Inferior parietal cortex (tissue), 1 donor: ENCODE measurements at regions not wholly inside any gene's neighbourhood (a gene's known extent, or its start where the extent isn't known, plus 50 kb on each side); places are given as distances from the start of the nearest gene placed in this dataset.
A peak's percentile ranks its signal among the peaks of the same experiment; 100 is the strongest.
"Not testable (repeated sequence)": the region's sequence is repeated elsewhere in the genome, so short reads cannot be mapped to it uniquely, and the experiment has no call there.

ENCODE experiments used
- DNase-seq: peaks from one replicate; pipeline ENCODE4 v3.0.0-alpha.2; 2016; ENCODE audit errors: extremely low spot score

- no peak for DNase-seq
These were observed 730.3 kb downstream of the ZNF385D start for GRCh38 chr3:21020681-21021080.

- no peak for DNase-seq
These were observed 731.0 kb downstream of the ZNF385D start for GRCh38 chr3:21020043-21020442.

DNA sequence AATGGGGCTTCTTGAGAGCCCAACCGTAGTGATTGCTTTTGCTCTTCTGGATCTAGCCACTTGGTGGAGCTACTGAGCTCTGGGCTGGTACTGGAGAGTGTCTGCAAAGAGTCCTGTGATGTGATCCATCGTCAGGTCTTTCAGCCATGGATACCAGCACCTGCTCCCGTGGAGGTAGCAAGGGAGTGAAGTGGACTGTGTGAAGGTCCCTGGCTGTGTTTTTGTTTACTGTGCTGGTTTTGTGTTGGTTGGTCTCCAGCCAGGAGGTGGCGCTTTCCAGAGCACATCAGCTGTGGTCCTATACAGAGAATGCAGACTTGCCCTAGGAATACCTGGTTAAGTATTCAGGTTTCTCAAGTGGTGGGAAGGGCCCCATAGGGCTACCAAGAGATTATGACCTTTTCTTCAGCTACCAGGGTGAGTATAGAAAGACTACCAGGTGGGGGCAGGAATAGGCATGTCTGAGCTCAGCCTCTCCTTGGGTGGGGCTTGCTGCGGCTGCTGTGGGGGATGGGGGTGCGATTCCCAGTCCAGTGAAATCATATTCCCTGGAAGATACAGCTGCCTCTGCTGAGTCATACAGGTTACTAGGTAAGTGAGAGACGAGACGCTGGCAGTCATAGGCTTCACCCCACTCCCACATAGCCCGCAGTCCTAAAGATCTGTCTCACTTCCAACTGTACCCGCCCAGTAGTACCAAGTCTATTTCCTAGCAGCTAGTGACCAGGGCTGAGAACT is 733.7 kb downstream of the ZNF385D start:
- no peak for DNase-seq

GRCh38 chr3:21013566-21013965 is 737.4 kb downstream of the ZNF385D start:
- DNase-seq = no peak

DNA sequence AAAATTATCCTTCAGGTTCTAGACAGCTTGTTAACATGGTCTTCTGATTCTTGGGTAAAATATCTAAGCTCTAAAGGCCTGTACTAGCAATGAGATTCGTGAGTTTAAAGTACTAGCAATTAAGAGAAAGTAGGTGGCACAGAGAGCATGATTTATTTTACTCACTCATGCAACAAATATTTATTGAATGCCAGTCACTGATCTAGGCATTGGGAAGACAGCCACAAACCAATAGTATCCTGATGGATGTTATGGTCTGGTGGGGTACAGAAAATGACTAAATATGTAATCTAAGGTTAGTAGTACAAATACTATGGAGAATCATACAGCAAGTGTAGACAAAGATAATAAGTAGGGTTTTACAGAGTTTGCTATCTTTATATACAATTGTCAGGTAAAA is 751.3 kb downstream of the ZNF385D start:
- DNase-seq = no peak

DNA sequence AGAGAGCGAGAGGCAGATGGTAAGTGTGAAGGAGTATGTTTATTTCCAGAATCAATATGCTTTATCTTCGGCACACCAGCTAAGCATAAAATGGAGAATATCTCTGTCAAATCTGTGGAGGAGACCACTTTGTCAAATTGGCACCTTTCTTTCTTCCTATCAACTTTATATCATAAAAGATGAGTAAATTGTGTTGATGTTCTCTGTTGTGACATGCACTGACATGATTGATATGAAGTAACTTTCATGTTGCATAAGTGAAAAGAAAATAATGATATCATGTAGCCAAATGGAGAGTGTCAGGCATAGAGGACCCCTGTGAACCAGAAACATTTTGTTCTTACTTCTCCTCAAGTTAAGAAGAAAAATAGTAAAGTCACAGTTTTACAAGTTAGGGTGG is 753.8 kb downstream of the ZNF385D start:
- DNase-seq = no peak

- no peak for DNase-seq
These were observed 760.1 kb downstream of the ZNF385D start for GRCh38 chr3:20990896-20991295.

- DNase-seq = not testable (repeated sequence)
These were observed 761.4 kb downstream of the ZNF385D start for GRCh38 chr3:20989653-20990052.

GRCh38 chr3:20984594-20985205 is 766.3 kb downstream of the ZNF385D start:
- DNase-seq = no peak

GRCh38 chr3:20975188-20975651 is 775.8 kb downstream of the ZNF385D start:
- DNase-seq = no peak

GRCh38 chr3:20974396-20974795 is 776.6 kb downstream of the ZNF385D start:
- DNase-seq = no peak

- DNase-seq = not testable (repeated sequence)
These were observed 780.2 kb downstream of the ZNF385D start for GRCh38 chr3:20970807-20971206.

- DNase-seq = not testable (repeated sequence)
These were observed 781.5 kb upstream of the SGO1 start for GRCh38 chr3:20967485-20967884.

DNA sequence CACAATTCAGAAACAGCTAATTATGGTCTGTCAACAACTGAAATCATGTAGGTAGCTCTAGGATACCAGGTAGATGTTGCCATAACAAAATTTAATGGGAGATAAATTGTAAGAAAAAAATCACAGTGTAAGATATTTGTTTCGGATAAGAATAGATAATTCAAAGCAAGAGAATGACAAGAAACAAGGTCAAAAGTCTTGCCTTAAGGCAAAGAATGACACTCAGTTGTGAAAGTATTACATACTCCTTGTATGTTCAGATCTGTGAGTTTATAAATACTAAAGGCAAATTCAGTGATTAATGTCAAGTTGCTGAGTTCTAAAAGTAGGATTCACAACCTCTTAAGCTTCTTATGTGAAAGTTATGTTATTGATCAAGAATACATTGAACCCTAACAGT is 772.2 kb upstream of the SGO1 start:
- no peak for DNase-seq

- no peak for DNase-seq
These were observed 759.9 kb upstream of the SGO1 start for GRCh38 chr3:20945892-20946291.

GRCh38 chr3:20935791-20936190 is 749.8 kb upstream of the SGO1 start:
- no peak for DNase-seq

DNA sequence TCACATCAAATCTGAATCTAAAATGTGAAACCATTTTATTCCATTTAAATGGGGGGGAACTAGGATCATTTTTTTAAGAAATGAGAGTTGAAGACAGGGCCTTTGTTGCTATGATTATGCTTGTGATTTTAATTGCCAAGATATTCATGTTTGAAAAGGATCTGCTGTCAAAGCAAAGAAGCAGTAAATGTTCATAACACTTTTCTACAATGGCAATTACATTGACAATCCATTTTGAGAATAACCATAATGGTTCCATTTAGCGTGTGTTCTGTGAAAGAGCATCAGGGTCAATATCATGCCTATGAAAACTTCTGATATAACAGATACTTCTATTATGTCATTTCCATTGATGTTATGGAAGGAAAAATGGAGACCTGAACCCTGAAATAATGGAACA is 745.8 kb upstream of the SGO1 start:
- no peak for DNase-seq

GRCh38 chr3:20930034-20930433 is 744.0 kb upstream of the SGO1 start:
- peak; percentile 17 for DNase-seq

- DNase-seq = no peak
These were observed 738.8 kb upstream of the SGO1 start for GRCh38 chr3:20924646-20925385.

GRCh38 chr3:20921112-20921511 is 735.1 kb upstream of the SGO1 start:
- not testable (repeated sequence) for DNase-seq

GRCh38 chr3:20916951-20917606 is 731.1 kb upstream of the SGO1 start:
- DNase-seq = no peak

DNA sequence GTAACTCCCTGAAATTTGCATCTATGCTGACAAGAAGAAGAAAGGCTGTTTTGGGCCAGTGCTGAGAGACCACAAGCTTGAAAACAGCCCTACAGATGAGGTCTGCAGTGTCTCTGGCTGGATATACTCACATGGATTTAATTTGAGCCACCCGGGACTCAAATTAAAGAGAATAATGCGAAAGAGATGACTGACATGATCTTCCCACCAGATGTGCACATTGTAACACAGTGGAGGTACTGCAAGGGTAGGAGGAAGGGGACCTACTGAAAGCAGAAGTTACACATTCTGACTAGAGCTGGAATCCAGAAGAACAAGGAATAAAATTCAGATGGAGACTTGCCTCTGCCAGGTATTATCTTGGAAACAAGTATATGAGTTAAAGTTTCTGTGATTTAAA is 728.3 kb upstream of the SGO1 start:
- no peak for DNase-seq
